BJ (cell line): ENCODE measurements at regions not wholly inside any gene's neighbourhood (a gene's known extent, or its start where the extent isn't known, plus 50 kb on each side); places are given as distances from the start of the nearest gene placed in this dataset.

Experiments
- CTCF ChIA-PET: fragments of 350-600 bp; formaldehyde crosslinking; extraction: SDS; loops from one replicate; lab custom pipeline; 2021; ENCODE audit warnings: antibody characterized with exemption, inconsistent platforms; lab: Yijun Ruan, JAX
- POLR2A ChIA-PET: fragments of 300-600 bp; sonication (Branson Sonifier 250); formaldehyde crosslinking; extraction: SDS; loops from one replicate; lab custom pipeline; 2021; ENCODE audit warnings: antibody characterized with exemption; lab: Charles Lee
- DNase-seq: peaks from one replicate; pipeline ENCODE4 v3.0.0-alpha.2; 2011; ENCODE audit warnings: low read depth
- H3K27me3 ChIP-seq: 2 replicates; pipeline ENCODE4 v1.6.0; 2011; ENCODE audit warnings: low read length; ENCODE audit not compliant: control insufficient read depth, insufficient read depth
- H3K36me3 ChIP-seq: 2 replicates; pipeline ENCODE4 v1.5.1; 2011; ENCODE audit warnings: low read length; ENCODE audit not compliant: control insufficient read depth, insufficient read depth
- H3K4me3 ChIP-seq: 2 replicates; pipeline ENCODE4 v1.5.1; 2011; ENCODE audit warnings: low read depth, mild to moderate bottlenecking, control low read depth, low read length
- TF ChIP-seq, protein P1 (sequence below): IDR thresholded peaks from 2 replicates; pipeline ENCODE4 v1.5.1; 2011; ENCODE audit warnings: low read depth, mild to moderate bottlenecking, control low read depth, inconsistent platforms, low read length, moderate library complexity; ENCODE audit not compliant: insufficient read depth

DNA sequence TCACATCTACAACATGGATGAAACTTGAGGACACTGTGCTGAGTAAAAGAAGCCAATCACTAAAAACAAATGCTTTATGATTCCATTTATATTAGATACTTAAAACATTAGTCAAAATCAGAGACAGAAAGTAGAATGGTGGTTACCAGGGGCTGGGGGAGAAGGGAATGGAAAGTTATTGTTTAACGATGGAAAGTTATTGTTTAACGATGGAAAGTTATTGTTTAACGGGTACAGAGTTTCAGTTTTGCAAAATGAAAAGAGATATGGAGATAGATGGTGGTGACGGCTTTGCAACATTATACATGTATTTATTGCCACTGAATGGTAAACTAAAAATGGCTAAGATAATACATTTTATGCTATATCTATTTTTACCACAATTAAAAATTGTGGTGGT, 160.6 kb downstream of the TUBA3C start:
- Histone ChIP-seq H3K27me3 (no peaks in the 10 kb centered on the region), H3K36me3 (no peaks in the 10 kb centered on the region), H3K4me3 (no peak overlapping the region)
- TF ChIP-seq, protein P1, sequence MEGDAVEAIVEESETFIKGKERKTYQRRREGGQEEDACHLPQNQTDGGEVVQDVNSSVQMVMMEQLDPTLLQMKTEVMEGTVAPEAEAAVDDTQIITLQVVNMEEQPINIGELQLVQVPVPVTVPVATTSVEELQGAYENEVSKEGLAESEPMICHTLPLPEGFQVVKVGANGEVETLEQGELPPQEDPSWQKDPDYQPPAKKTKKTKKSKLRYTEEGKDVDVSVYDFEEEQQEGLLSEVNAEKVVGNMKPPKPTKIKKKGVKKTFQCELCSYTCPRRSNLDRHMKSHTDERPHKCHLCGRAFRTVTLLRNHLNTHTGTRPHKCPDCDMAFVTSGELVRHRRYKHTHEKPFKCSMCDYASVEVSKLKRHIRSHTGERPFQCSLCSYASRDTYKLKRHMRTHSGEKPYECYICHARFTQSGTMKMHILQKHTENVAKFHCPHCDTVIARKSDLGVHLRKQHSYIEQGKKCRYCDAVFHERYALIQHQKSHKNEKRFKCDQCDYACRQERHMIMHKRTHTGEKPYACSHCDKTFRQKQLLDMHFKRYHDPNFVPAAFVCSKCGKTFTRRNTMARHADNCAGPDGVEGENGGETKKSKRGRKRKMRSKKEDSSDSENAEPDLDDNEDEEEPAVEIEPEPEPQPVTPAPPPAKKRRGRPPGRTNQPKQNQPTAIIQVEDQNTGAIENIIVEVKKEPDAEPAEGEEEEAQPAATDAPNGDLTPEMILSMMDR = no peak
- POLR2A ChIA-PET = no interaction called here
- DNase-seq = no peak
- CTCF ChIA-PET = no interaction called here

- Histone ChIP-seq H3K36me3 (no peaks in the 10 kb centered on the region), H3K4me3 (no peak overlapping the region), H3K27me3 (no peaks in the 10 kb centered on the region)
- POLR2A ChIA-PET = no interaction called here
- CTCF ChIA-PET = no interaction called here
- TF ChIP-seq, protein P1 = no peak
- DNase-seq = no peak
Measured at GRCh38 chr13:18998389-18998788, 183.2 kb downstream of the TUBA3C start.

DNA sequence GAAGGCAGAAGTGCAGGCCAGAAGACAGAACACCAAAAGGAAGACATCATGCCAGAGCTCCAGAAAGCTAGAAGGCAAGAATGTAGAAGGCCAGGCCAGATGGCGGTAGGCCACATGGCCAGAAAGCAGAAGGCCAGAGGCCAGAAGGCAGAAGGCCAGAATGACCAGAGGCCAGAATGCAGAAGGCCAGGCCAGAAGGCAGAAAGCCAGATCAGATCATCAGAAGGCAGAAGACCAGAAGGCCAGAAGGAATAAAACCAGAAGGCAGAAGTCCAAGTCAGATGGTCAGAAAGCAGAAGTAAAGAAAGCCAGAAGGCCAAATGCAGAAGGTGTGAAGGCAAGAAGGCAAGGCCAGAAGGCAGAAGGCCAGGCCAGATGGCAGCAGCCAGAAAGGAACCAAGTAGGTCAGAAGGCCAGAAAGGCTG, 185.0 kb downstream of the TUBA3C start:
- no peak for DNase-seq
- Histone ChIP-seq H3K27me3 (no peaks in the 10 kb centered on the region), H3K36me3 (no peaks in the 10 kb centered on the region), H3K4me3 (no peak overlapping the region)
- CTCF ChIA-PET = no interaction called here
- TF ChIP-seq, protein P1 = no peak
- POLR2A ChIA-PET = no interaction called here

GRCh38 chr13:18996221-18996620, 185.4 kb downstream of the TUBA3C start:
- POLR2A ChIA-PET = no interaction called here
- H3K36me3 ChIP-seq = no peaks in the 10 kb centered on the region
- H3K27me3 ChIP-seq = no peaks in the 10 kb centered on the region
- H3K4me3 ChIP-seq = no peak overlapping the region
- no peak for DNase-seq
- TF ChIP-seq, protein P1 = no peak
- CTCF ChIA-PET = no interaction called here

GRCh38 chr13:18995259-18995873, 186.3 kb downstream of the TUBA3C start:
- Histone ChIP-seq H3K4me3 (no peak overlapping the region), H3K27me3 (no peaks in the 10 kb centered on the region), H3K36me3 (no peaks in the 10 kb centered on the region)
- TF ChIP-seq, protein P1 = no peak
- ChIA-PET CTCF (no interaction called here), POLR2A (no interaction called here)
- DNase-seq = no peak
